ENCODE measurements at regions not wholly inside any gene's neighbourhood (a gene's known extent, or its start where the extent isn't known, plus 50 kb on each side); places are given as distances from the start of the nearest gene placed in this dataset.

- H3K27ac ChIP-seq (ENCODE audit: low read depth in 1 of 2, low read length in 2 of 2): no peak overlapping the region
- H3K4me1 ChIP-seq (ENCODE audit: control insufficient read depth in 1 of 2, insufficient read depth in 2 of 2, low read length in 2 of 2): no peaks in the 10 kb centered on the region
- no peaks in the 10 kb centered on the region for H3K9me3 ChIP-seq (replicated peaks in 1 of 2; ENCODE audit: control insufficient read depth in 1 of 2, insufficient read depth in 1 of 2, low read length in 2 of 2)
- Mint-ChIP-seq H3K36me3 (no peaks in the 10 kb centered on the region), H3K4me1 (no peaks in the 10 kb centered on the region), H3K4me3 (no peak overlapping the region), H3K27ac (no peak overlapping the region), H3K9me3 (no peaks in the 10 kb centered on the region), H3K27me3 (ENCODE audit: low read depth in 3 of 3) (peaks cover 5 to 7% (median 6%) of the 10 kb centered on the region in 3 donors)
- intact Hi-C loops (cut with micrococcal nuclease): no loop called here
- no peaks in the 10 kb centered on the region for H3K27me3 ChIP-seq (ENCODE audit: control insufficient read depth in 2 of 2, insufficient read depth in 2 of 2, low read length in 2 of 2)
- H4K20me1 ChIP-seq (ENCODE audit: insufficient read depth, low read length): no peaks in the 10 kb centered on the region
- 89% methylated on average over 1 of the region's 2 CpGs for WGBS (ENCODE audit: insufficient coverage)
- DNase-seq: no peak
- H3K9ac ChIP-seq (ENCODE audit: insufficient read depth, low read length, poor library complexity, severe bottlenecking): no peak overlapping the region
- H3K4me2 ChIP-seq (replicated peaks; ENCODE audit: extremely low read depth, low read length, poor library complexity, severe bottlenecking): no peak overlapping the region
- H2AFZ ChIP-seq (ENCODE audit: insufficient read depth, low read depth, low read length, poor library complexity, severe bottlenecking): no peak overlapping the region
- no peaks in the 10 kb centered on the region for H3K79me2 ChIP-seq (ENCODE audit: insufficient read depth, low read length)
- H3K4me3 ChIP-seq (replicated peaks in 1 of 3; ENCODE audit: low read depth in 2 of 3, low read length in 3 of 3): no peak overlapping the region
- H3K36me3 ChIP-seq (replicated peaks in 1 of 2; ENCODE audit: control insufficient read depth in 1 of 2, insufficient read depth in 2 of 2, low read length in 2 of 2): no peaks in the 10 kb centered on the region
- no peak for TF ChIP-seq CTCF (IDR thresholded peaks at IDR 0.05)
Observed at GRCh38 chr3:124664804-124665203, 65.4 kb upstream of the UMPS start.

GRCh38 chr3:124666067-124666466, 64.2 kb upstream of the UMPS start:
- no peak overlapping the region for H3K4me3 ChIP-seq (replicated peaks in 1 of 3; ENCODE audit: low read depth in 2 of 3, low read length in 3 of 3)
- no peaks in the 10 kb centered on the region for H3K27me3 ChIP-seq (ENCODE audit: control insufficient read depth in 2 of 2, insufficient read depth in 2 of 2, low read length in 2 of 2)
- no peaks in the 10 kb centered on the region for H3K9me3 ChIP-seq (replicated peaks in 1 of 2; ENCODE audit: control insufficient read depth in 1 of 2, insufficient read depth in 1 of 2, low read length in 2 of 2)
- H3K36me3 Mint-ChIP-seq: peaks cover 0 to 2% of the 10 kb centered on the region in 2 donors
- H3K27ac ChIP-seq (ENCODE audit: low read depth in 1 of 2, low read length in 2 of 2): no peak overlapping the region
- intact Hi-C loops (cut with micrococcal nuclease): no loop called here
- H3K27me3 Mint-ChIP-seq (ENCODE audit: low read depth in 3 of 3): peaks cover 5 to 6% (median 6%) of the 10 kb centered on the region in 3 donors
- H3K9ac ChIP-seq (ENCODE audit: insufficient read depth, low read length, poor library complexity, severe bottlenecking): no peak overlapping the region
- H3K9me3 Mint-ChIP-seq: peaks cover 0 to 5% (median 2%) of the 10 kb centered on the region in 7 donors
- H2AFZ ChIP-seq (ENCODE audit: insufficient read depth, low read depth, low read length, poor library complexity, severe bottlenecking): no peak overlapping the region
- H3K4me2 ChIP-seq (replicated peaks; ENCODE audit: extremely low read depth, low read length, poor library complexity, severe bottlenecking): no peak overlapping the region
- H3K4me1 ChIP-seq (ENCODE audit: control insufficient read depth in 1 of 2, insufficient read depth in 2 of 2, low read length in 2 of 2): peaks cover 0 to under 1% of the 10 kb centered on the region in 2 donors
- WGBS (ENCODE audit: insufficient coverage): 99% methylated on average over 4 of the region's 5 CpGs
- H3K27ac Mint-ChIP-seq: no peak overlapping the region
- H3K4me1 Mint-ChIP-seq: peaks cover under 1% of the 10 kb centered on the region
- H3K79me2 ChIP-seq (ENCODE audit: insufficient read depth, low read length): no peaks in the 10 kb centered on the region
- no peak for DNase-seq
- no peaks in the 10 kb centered on the region for H3K36me3 ChIP-seq (replicated peaks in 1 of 2; ENCODE audit: control insufficient read depth in 1 of 2, insufficient read depth in 2 of 2, low read length in 2 of 2)
- H4K20me1 ChIP-seq (ENCODE audit: insufficient read depth, low read length): no peaks in the 10 kb centered on the region
- no peak overlapping the region for H3K4me3 Mint-ChIP-seq
- no peak for TF ChIP-seq CTCF (IDR thresholded peaks at IDR 0.05)

All from CD14-positive monocyte (primary cell).